Lower leg skin (tissue), 4 donors: ENCODE measurements at regions not wholly inside any gene's neighbourhood (a gene's known extent, or its start where the extent isn't known, plus 50 kb on each side); places are given as distances from the start of the nearest gene placed in this dataset.

Source experiments
- DNase-seq, 2 donors: peaks; one replicate each; pipeline ENCODE4 v3.0.0-alpha.2; 2019; ENCODE audit warnings: low spot score in 2 of 2
- H3K4me3 ChIP-seq: fragments of 200-600 bp; sonication (generic); 2 replicates; pipeline ENCODE4 v1.5.1; 2017; ENCODE audit warnings: mild to moderate bottlenecking, low read depth; ENCODE audit not compliant: poor library complexity, severe bottlenecking
- POLR2A ChIP-seq, 2 donors: fragments of 450-650 bp; IDR thresholded peaks; one replicate each; pipeline ENCODE4 v1.6.1; 2016 to 2017; ENCODE audit warnings: antibody characterized with exemption in 2 of 2, mild to moderate bottlenecking in 1 of 2, moderate library complexity in 1 of 2
- WGBS, 2 donors: methylation state at CpG; one replicate each; pipeline ENCODE4 v1.1.5; 2018; 5-methylcytosine and 5-hydroxymethylcytosine counted together
- intact Hi-C: fragments of 100-400 bp; cut with DNase I; formaldehyde crosslinking; loops from one replicate; pipeline ENCODE4 v1.15.0; 2023; ENCODE audit warnings: low total_unique reads
- TF ChIP-seq, protein P1 (sequence below), 3 donors: fragments of 450-650 bp; IDR thresholded peaks; one replicate each; pipeline ENCODE4 v1.5.1; 2016; ENCODE audit warnings: antibody characterized with exemption in 3 of 3, mild to moderate bottlenecking in 3 of 3, moderate library complexity in 2 of 3

DNA sequence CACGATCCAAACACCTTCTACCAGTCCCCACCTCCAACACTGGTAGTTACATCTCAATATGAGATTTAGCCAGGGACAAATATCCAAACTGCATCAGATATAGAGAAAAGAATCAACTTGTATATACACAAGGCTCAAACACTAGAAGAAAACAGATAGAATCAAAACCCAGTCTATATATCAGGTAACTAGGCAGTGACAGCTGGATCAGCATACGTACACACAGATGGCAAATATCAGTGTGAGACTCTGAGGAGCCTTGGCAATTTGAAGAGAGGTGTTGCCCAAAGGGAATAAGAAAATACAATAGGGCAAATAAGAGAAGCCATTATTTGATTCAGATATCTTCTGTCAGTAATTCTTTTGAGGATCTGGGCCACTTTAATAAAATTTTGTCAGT is 951.3 kb upstream of the CHORDC1 start:
- no peak for DNase-seq
- intact Hi-C loops, result no loop called here
- no peak overlapping the region for H3K4me3 ChIP-seq
- 81 to 83% methylated on average over 2 of the region's 2 CpGs for WGBS, 2 donors
- no peak for TF ChIP-seq POLR2A (IDR thresholded peaks at IDR 0.05)
- TF ChIP-seq, protein P1, sequence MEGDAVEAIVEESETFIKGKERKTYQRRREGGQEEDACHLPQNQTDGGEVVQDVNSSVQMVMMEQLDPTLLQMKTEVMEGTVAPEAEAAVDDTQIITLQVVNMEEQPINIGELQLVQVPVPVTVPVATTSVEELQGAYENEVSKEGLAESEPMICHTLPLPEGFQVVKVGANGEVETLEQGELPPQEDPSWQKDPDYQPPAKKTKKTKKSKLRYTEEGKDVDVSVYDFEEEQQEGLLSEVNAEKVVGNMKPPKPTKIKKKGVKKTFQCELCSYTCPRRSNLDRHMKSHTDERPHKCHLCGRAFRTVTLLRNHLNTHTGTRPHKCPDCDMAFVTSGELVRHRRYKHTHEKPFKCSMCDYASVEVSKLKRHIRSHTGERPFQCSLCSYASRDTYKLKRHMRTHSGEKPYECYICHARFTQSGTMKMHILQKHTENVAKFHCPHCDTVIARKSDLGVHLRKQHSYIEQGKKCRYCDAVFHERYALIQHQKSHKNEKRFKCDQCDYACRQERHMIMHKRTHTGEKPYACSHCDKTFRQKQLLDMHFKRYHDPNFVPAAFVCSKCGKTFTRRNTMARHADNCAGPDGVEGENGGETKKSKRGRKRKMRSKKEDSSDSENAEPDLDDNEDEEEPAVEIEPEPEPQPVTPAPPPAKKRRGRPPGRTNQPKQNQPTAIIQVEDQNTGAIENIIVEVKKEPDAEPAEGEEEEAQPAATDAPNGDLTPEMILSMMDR (IDR thresholded peaks at IDR 0.05), result no peak

DNA sequence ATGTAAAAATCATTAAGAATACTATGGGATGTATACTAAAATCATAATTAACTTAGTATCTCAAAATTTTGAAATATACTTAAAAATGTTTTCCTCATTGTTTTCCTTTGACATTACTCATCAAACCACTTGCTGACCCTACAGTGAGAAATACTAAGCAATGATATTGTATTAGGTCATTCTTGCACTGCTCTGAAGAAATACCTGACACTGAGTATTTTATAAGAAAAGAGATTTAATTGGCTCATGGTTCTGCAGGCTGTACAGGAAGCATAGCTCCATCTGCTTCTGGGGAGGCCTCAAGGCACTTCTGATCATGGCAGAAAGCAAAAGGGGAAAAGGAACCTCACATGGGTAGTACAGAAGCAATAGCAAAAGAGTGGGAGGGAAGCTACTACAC is 950.9 kb upstream of the CHORDC1 start:
- intact Hi-C loops, result no loop called here
- DNase-seq, result no peak
- no peak for TF ChIP-seq POLR2A (IDR thresholded peaks at IDR 0.05)
- TF ChIP-seq, protein P1 (IDR thresholded peaks at IDR 0.05), result no peak
- no peak overlapping the region for H3K4me3 ChIP-seq

DNA sequence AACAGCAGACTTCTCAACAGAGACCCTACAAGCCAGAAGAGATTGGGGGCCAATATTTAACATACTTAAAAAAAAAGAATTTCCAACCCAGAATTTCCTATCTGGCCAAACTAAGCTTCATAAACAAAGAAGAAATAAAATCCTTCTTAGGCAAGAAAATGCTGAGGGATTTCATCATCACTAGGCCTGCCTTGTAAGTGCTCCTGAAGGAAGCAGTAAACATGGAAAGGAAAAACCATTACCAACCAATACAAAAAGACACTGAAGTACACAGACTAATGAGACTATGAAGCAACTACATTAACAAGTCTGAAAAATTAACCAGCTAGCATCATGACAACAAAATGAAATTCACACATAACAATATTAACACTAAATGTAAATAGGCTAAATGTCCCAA is 947.9 kb upstream of the CHORDC1 start:
- TF ChIP-seq, protein P1 (IDR thresholded peaks at IDR 0.05), result no peak
- no peak for TF ChIP-seq POLR2A (IDR thresholded peaks at IDR 0.05)
- H3K4me3 ChIP-seq, result no peak overlapping the region
- no peak for DNase-seq
- intact Hi-C loops, result no loop called here

DNA sequence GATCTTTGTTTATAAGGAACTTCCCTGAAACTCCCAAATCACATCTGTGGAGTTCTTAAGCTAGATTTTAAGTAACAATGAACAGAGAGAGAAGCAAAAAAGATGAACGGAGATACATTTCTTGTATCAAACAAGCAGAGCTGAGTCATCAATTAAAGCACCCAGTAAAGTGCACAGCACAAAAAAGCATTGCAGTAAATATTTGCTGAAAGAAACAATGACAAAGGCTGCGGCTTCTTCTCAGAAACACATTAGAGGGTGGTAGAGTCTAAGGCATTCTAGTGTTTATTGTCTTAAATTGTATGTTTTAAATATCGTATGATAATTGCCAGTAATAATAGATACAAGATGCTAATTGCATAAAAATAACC is 941.6 kb upstream of the CHORDC1 start:
- no peak for TF ChIP-seq POLR2A (IDR thresholded peaks at IDR 0.05)
- TF ChIP-seq, protein P1 (IDR thresholded peaks at IDR 0.05), result no peak
- 56% methylated on average over 3 of the region's 3 CpGs for WGBS, 2 donors
- intact Hi-C loops, result no loop called here
- no peak for DNase-seq
- H3K4me3 ChIP-seq, result no peak overlapping the region

DNA sequence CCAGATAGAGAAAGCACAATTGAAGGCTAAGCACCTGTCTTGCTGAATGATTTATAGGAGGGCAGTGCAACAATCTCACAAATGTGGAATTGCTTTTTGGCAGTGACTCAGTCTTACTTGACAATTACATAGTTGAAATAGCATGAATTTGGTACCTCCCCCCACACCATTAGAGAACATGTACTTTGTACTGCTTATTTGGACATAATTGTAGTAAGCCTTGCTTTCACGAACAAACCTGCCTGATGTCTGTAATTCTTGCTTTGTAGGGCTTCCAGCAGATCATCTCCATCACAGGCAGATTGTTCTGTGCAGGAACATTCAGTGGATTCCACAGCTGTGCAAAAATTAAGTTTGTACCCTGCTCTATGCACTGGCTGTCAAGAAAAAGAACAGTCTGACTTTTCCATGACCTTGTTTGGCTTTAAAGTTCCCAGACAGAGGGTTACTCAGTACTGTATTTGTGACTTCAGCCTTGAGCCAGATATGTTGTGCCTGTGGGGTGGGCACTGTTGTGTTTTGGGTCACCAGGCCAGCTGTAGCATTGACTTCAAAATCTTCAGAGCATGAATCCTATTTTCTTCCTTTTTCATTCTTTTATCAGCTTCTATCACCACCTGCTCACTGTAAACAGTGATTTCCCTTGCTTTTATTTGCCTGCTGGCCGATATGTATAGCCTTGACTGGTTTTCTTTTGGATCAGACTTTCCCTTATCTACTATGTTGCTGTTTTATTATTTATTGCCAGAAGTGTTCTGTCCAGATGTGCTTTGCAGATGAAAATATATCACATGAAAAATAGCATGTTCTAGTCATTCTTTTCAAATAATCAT is 941.0 kb upstream of the CHORDC1 start:
- intact Hi-C loops, result no loop called here
- no peak for TF ChIP-seq POLR2A (IDR thresholded peaks at IDR 0.05)
- TF ChIP-seq, protein P1 (IDR thresholded peaks at IDR 0.05), result no peak
- no peak overlapping the region for H3K4me3 ChIP-seq
- no peak for DNase-seq
- 16 to 24% methylated on average over 2 of the region's 2 CpGs for WGBS, 2 donors

DNA sequence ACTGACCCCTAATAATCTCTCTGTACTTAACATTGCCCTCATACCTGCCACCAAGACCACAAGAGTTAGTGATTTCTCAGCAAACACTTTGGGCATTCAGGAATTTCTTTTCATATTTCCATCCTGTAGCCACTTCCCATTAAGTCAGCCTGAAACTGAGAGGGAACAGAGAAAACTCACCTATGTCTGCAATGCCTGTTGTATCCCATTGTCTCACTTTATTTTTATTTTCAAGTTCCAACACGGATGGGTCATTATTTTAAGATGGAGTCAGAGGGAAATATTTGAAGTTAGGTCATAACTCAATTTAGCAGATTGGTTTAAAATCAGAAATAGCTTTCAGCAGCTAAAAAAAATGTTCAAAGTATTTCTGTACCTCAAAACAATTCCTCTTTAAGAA is 937.8 kb upstream of the CHORDC1 start:
- WGBS, 2 donors, result 58 to 73% methylated on average over 1 of the region's 1 CpG
- no peak overlapping the region for H3K4me3 ChIP-seq
- DNase-seq, result no peak
- TF ChIP-seq, protein P1 (IDR thresholded peaks at IDR 0.05), result no peak
- no peak for TF ChIP-seq POLR2A (IDR thresholded peaks at IDR 0.05)
- intact Hi-C loops, result no loop called here
